HG03565 (cell line): ENCODE measurements at regions not wholly inside any gene's neighbourhood (a gene's known extent, or its start where the extent isn't known, plus 50 kb on each side); places are given as distances from the start of the nearest gene placed in this dataset.

Experiments
- ATAC-seq: cut with Tn5 transposase; IDR thresholded peaks from one replicate; pipeline ENCODE4 v1.9.1; 2021; ENCODE audit warnings: mild to moderate bottlenecking, moderate library complexity; ENCODE audit not compliant: unreplicated experiment

GRCh38 chr10:113433711-113434110, 119.1 kb upstream of the HABP2 start:
- ATAC-seq, result no peak

DNA sequence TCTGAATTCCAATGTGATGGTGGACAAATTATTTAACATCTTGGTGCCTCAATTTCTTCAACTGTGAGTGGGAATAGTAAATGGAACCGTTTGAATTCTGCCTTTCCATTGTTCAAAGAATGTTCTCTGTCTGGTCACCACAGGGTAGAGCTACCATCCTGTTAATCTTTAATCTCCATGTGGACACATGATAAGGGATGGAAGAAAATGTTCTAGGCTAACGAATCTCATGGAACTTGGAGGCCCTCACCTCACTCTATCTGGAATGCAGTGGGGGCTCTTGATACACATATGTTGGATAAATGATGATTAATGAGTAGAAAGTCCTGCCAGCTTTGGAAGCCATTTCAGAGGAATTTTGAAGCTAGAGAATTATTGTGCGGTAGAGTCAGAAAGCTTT, 118.5 kb upstream of the HABP2 start:
- no peak for ATAC-seq

DNA sequence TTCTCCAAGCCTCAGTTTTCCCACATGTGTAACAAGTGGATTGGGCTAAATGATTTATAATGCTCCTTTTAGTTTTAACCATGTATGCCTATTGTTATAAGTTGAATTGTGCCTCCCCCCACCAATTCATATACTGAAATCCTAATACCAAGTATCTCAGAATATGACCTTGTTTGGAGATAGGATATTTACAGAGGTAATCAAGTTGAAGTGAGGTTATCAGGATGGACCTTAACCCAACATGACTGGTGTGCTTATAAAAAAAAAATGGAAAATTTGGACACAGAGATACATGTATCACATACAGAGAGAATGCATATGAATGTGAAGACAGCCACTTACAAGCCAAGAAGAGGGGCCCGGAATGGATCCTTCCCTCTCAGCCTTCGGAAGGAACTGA, 117.9 kb upstream of the HABP2 start:
- no peak for ATAC-seq

DNA sequence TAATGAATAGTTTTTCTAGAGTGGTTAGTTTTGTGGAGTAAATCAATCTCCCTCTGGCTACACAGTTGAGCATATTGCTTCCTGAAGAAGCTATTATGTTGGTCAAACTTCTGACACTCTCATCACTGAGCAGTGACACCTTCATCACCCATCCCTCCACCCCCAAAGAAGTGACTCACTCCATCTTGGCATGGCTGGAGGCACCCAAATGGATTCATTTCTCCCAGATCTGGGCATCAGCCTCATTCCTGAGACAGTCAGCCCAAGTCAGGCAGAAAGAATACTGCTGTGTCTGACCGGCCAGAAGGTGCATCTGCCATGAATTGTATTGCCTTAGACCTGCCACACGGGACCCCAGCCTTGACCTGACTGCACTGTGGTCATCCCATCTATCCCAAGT, 117.0 kb upstream of the HABP2 start:
- ATAC-seq, result no peak

DNA sequence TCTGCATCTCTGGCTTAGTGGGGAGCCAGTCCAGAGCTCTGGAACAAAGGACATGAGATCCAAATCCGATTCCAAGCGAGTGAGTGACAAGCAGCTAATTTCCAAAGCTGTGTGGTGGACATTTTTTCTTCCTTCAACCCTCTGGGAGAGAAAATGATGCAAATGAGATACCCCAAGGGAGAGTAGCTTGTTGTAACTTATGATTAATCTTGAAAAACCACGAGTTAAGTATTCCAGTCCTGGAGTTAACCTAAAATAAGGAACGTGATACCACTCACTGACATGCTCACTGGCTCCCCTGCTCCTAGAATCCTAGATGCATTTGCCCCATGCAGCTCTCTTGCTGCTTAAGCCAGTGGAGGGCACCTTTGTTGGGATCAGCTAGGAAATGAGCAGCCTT, 116.0 kb upstream of the HABP2 start:
- ATAC-seq, result no peak

- no peak for ATAC-seq
These were observed 114.2 kb upstream of the HABP2 start for GRCh38 chr10:113438652-113439051.

- no peak for ATAC-seq
These were observed 111.6 kb upstream of the HABP2 start for GRCh38 chr10:113441220-113441619.

GRCh38 chr10:113441686-113442270, 111.1 kb upstream of the HABP2 start:
- no peak for ATAC-seq

DNA sequence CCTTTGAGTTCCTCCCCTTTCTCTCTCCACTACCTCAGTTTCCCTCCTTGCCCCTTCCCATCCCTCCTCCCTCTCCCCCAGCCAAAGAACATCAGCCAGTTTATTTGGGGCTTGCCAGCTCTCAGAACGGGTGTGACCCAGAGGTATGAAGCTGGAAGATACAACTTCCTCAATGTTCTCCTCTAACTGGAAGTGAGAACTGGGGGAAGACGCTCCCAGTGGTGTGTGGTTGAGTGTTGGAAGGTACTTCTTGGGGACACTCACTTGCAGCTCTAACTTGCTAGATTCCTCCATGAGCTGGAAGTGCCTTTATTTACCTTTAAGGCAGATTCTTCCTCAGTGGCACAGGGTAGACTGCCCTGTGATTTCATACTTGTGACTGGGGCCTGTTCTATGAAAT, 110.5 kb upstream of the HABP2 start:
- ATAC-seq, result no peak

- ATAC-seq, result no peak
These were observed 109.5 kb upstream of the HABP2 start for GRCh38 chr10:113443141-113443925.

- ATAC-seq, result no peak
These were observed 108.0 kb upstream of the HABP2 start for GRCh38 chr10:113444766-113445365.

GRCh38 chr10:113445736-113446135, 107.1 kb upstream of the HABP2 start:
- ATAC-seq, result no peak

DNA sequence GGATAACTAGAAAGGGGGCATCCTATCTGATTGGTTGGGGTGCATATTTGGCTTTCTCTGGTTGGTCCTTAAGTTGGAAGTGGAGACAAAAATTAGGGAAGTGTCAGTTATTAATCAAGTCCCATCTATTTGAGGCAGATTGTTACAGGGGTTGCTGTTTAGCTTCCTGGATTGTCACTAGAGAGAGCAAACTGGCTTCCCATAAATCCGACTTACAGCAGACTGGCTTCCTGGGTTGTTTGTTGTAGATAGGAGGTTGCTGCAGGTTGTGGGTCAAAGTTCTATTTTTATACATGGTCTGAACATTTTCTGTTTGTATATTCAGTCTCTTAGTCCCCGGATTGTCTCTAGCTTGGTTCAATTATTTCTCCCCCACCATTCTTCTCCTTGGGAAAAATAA, 106.1 kb upstream of the HABP2 start:
- no peak for ATAC-seq

DNA sequence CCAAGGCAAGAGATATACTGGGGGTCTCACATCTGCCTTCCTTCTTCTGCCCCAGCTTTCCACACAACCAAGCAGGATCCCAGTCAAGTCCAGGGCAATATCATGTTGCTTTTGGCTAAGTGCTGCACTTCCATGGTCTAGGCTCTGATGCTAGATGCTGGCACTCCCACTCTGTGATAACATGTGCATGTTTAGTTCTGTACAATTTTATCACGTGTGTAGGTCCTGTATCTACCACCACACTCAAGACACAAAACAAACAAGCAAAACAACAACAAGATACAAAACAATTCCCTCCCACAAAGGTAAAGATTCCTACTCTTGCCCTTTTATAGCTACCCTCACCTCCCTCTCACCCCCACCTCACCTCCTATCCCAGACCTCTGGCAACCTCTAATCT, 105.6 kb upstream of the HABP2 start:
- ATAC-seq, result no peak

- ATAC-seq, result no peak
These were observed 103.7 kb upstream of the HABP2 start for GRCh38 chr10:113449006-113449695.

GRCh38 chr10:113450046-113450804, 102.6 kb upstream of the HABP2 start:
- ATAC-seq, result no peak

- ATAC-seq, result no peak
These were observed 101.9 kb upstream of the HABP2 start for GRCh38 chr10:113450906-113451305.

DNA sequence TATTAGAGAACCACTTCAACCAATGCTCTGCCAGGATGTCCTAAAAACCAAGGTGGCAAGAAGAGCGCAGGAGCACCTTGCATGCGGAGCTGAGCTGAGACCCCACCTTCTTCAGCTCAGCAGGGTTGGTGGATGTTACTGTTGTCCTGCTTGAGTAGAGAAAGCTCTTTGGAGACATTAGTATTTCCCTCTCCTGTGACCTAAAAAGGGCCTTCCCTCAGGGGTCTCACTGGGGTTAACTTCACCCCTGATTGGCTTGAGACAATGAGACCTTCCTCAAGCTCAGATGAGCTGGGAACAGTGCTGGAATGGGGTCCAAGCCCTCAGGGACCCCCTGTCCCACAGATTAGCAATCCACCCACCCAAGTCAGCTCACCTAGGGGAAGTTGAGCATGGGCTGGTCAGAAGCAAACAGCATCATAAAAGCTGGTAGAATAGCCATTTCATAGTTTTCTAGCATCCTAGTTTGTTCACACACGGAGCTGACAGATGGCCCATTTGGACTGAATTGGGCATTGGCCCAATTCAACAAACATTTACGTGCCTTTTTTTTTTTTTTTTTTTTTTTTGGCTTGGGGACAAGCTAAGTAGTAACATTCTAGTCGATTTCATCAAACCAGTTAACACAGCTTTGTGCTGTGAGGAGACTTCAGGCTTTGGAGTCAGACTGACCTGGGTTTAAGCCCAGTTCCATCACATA, 100.6 kb upstream of the HABP2 start:
- ATAC-seq, result no peak

DNA sequence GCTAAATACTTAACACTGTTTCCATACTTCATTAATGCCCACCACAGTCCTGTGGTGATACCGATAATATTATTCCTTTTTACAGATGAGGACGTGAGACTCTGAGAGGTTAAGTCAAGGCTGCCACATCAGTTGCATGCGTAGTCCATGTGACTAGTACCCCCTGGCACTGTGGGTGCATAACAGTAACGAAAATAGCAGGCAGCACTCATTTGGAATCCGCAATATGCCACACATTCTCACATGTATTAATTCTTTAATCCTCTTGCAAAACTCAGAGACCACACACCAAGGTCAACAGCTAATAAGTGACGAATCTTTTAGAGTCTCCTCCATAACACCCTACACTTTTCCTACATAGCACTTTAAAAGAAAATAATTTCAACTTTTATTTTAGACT, 99.5 kb upstream of the HABP2 start:
- no peak for ATAC-seq

DNA sequence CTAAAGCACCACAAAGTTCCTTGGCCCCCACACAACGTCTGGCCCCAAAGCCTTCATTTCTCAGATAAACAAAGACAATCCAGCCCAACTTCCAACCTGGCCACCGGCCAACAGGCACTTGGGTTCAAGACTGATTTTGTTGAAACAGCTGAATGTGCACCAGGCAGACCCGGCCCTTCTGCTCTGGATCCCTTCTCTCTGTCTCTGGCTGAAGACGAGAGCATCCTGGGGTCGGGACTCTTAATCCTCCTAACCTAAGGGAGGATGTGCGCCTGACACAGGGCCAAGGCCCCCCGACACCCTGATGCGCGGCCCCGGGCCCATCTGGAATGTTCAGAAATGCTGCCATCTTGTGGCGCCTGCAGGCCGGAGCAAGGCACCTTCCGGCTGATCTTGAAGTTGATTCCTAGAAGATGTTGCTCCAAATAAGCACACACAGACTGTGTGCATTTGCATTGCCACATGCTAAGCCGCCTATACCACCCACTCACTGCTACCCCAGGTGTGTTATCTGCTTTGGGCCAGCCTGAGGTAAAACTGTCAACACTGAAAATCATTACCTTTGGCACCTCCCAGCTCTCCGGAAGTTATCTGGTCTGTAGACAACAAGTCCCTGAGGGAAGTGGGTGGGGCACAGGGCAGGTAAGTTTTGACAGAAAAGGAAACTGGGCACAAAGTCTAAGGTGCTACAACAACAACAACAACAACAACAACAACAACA, 98.4 kb upstream of the HABP2 start:
- no peak for ATAC-seq
